GM06990 (cell line): ENCODE measurements at regions not wholly inside any gene's neighbourhood (a gene's known extent, or its start where the extent isn't known, plus 50 kb on each side); places are given as distances from the start of the nearest gene placed in this dataset.

Source experiments
- DNase-seq: peaks from one replicate; pipeline ENCODE4 v3.0.0-alpha.2; 2011; ENCODE audit not compliant: insufficient read length; ENCODE audit errors: extremely low read depth
- H3K27me3 ChIP-seq: replicated peaks from 2 replicates; pipeline ENCODE4 v1.6.0; 2011; ENCODE audit warnings: low read length; ENCODE audit not compliant: control insufficient read depth, insufficient read depth
- H3K36me3 ChIP-seq: 2 replicates; pipeline ENCODE4 v1.5.1; 2011; ENCODE audit warnings: low read length; ENCODE audit not compliant: control insufficient read depth, insufficient read depth
- H3K4me3 ChIP-seq: replicated peaks from 2 replicates; pipeline ENCODE4 v1.5.1; 2011; ENCODE audit warnings: low read depth, mild to moderate bottlenecking, control low read depth, low read length
- CTCF ChIP-seq: IDR thresholded peaks from 2 replicates; pipeline ENCODE4 v1.5.1; 2011; ENCODE audit warnings: low read length, control low read depth, mild to moderate bottlenecking, inconsistent platforms; ENCODE audit not compliant: insufficient read depth, poor library complexity, severe bottlenecking

DNA sequence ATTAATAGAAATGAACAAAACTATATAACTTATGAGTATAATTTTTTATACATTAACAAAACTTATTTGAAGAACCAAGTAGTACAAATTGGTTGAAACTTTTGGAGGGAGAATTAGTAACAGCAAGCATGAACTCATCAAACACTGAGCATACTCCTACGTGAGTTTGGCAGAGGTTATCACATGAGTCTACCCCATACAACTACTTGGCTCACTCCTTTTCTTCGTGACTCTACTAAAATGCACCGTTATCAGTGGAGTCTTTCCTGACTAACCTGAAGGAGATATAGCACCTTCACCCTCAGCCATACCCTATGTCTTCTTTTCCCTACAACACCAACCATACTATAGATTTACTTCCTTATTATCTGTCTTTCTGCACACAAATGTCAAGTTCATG, 794.2 kb downstream of the TFAP2A start:
- no peak for TF ChIP-seq CTCF
- no peaks in the 10 kb centered on the region for H3K36me3 ChIP-seq

DNA sequence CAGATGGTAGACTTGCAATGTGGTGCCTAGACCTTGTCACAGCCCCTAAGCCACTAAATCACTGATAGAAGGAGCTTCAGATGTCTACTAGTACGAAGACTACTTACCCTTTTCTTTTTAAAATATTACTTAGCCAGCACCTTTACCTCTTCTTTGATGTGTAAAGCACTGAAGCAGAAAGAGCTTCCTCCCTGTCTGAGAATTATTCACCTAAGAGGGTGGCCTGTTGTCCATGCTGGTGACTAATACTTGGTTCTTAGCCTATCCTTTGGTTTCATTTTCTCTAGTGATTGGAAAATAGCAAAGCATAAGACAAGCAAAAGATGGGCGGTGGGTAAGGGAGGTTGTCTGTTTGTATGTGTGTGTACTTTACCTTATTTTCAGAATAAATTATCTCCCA, 794.6 kb downstream of the TFAP2A start:
- DNase-seq: peak; percentile 41
- no peak overlapping the region for H3K4me3 ChIP-seq
- H3K27me3 ChIP-seq: no peaks in the 10 kb centered on the region
- no peak for TF ChIP-seq CTCF
- no peaks in the 10 kb centered on the region for H3K36me3 ChIP-seq

More for the DNA sequence above, 794.2 kb downstream of the TFAP2A start:
- no peak for DNase-seq
- Histone ChIP-seq H3K27me3 (no peaks in the 10 kb centered on the region), H3K4me3 (no peak overlapping the region)

DNA sequence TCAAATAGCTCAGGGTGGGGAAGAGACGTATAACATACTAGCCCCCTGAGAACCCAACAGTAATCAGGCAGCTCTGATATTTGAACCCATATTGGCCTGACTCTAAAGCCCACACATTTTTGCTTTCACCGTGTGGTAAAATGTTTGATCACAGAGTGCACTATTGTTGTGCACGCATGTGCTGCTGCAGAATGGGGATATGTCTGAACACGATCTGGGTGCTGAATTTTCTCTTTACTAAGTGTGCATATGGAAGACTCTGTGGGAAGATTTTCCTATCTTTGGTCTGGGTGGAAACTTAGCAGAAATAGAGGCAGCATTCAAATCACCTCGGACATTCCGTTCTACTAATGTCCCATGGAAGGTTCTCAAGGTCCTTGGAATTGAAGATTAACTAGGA, 800.1 kb downstream of the TFAP2A start:
- Histone ChIP-seq H3K36me3 (no peaks in the 10 kb centered on the region), H3K27me3 (no peaks in the 10 kb centered on the region), H3K4me3 (no peak overlapping the region)
- no peak for TF ChIP-seq CTCF
- DNase-seq: no peak

DNA sequence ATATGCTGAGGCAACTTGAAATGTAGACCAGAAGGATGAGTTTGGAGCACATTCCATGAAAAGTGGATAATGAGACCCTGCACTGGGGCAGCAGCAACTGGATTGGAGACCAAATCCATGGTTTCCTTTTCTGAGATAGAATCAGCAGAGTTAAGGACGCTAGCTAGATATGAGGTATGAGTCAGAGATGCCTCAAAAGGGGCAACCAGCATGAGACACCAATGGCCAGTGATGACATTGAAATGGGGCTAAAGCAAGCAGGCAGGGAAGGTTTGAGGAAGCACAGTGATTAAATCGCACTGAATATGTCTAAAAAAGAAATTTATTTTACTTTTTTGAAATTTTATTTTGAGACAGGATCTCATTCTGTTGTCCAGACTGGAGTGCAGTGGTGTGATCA, 802.4 kb downstream of the TFAP2A start:
- H3K36me3 ChIP-seq: no peaks in the 10 kb centered on the region
- no peak overlapping the region for H3K4me3 ChIP-seq
- DNase-seq: no peak
- no peaks in the 10 kb centered on the region for H3K27me3 ChIP-seq
- no peak for TF ChIP-seq CTCF

DNA sequence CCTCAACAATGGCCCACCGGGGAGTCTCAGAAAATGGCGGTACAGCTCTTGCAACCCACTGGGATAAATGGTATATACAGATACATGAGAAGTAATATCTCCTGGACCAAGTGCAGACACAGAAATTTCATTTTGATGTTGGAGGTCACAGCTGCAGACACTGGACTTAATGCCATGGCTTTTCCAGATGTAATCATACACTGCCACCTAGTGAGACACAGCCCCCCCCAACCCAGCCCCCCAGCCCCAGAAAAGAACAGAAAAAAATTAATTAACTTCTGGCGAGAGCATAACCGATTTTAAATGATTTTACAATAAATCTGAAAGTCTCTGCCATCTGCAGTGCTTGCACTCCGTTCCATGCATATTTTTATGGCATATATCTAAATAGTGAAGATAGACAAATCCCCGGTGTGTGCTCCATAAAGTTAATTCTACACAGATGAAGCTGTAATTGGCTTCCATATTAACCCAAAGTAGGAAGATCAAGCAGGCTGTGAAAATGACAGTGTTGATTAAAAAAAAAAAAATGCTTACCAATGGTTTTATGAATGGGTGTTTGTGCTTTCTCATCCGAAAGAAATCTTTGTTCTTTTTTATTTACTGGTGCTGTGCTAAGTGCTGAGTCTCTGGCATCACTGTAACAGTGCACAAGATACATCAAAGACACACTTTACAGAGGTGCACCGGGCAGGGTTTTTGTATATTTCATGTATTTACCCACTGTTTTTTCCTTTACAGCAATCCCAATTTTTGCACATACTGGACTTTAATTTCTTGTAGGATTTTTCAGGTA, 804.1 kb downstream of the TFAP2A start:
- Histone ChIP-seq H3K27me3 (no peaks in the 10 kb centered on the region), H3K36me3 (no peaks in the 10 kb centered on the region), H3K4me3 (no peak overlapping the region)
- peak; percentile 24 for TF ChIP-seq CTCF
- DNase-seq: no peak

GRCh38 chr6:9606435-9607134, 808.3 kb downstream of the TFAP2A start:
- H3K27me3 ChIP-seq: no peaks in the 10 kb centered on the region
- no peak for DNase-seq
- no peaks in the 10 kb centered on the region for H3K36me3 ChIP-seq
- no peak overlapping the region for H3K4me3 ChIP-seq
- TF ChIP-seq CTCF: no peak
